Thyroid gland (tissue), 4 donors: ENCODE measurements at regions not wholly inside any gene's neighbourhood (a gene's known extent, or its start where the extent isn't known, plus 50 kb on each side); places are given as distances from the start of the nearest gene placed in this dataset.

Source experiments
- DNase-seq, 2 donors: peaks; one replicate each; pipeline ENCODE4 v3.0.0-alpha.2; 2019
- H3K27ac ChIP-seq, 3 donors: fragments of 200-600 bp; sonication (generic); 1 replicate in 2 of 3; 2 replicates in 1 of 3; pipeline ENCODE4 v1.5.1; 2016 to 2019; ENCODE audit warnings: mild to moderate bottlenecking in 1 of 3, moderate library complexity in 1 of 3
- H3K27me3 ChIP-seq: fragments of 200-600 bp; sonication (generic); one replicate; pipeline ENCODE4 v1.5.1; 2019
- H3K36me3 ChIP-seq, 2 donors: fragments of 200-600 bp; sonication (generic); one replicate each; pipeline ENCODE4 v1.5.1; 2016 to 2019
- H3K4me1 ChIP-seq, 2 donors: fragments of 200-600 bp; sonication (generic); one replicate each; pipeline ENCODE4 v1.5.1; 2017 to 2019
- H3K4me3 ChIP-seq, 3 donors: fragments of 200-600 bp; sonication (generic); replicated peaks in 1 of 3; 1 replicate in 2 of 3; 2 replicates in 1 of 3; pipeline ENCODE4 v1.5.1; 2016; ENCODE audit warnings: mild to moderate bottlenecking in 1 of 3
- H3K9me3 ChIP-seq: fragments of 200-600 bp; sonication (generic); one replicate; pipeline ENCODE4 v1.5.1; 2017
- CTCF ChIP-seq, 6 experiments: fragments of 200-600 bp in 3 of 6; fragments of 450-650 bp in 3 of 6; sonication (generic) in 3 of 6; IDR thresholded peaks; one replicate each; pipeline ENCODE4 v1.5.1; 2016 to 2019; ENCODE audit warnings: antibody characterized with exemption in 6 of 6, mild to moderate bottlenecking in 2 of 6, inconsistent platforms in 1 of 6, moderate library complexity in 1 of 6
- POLR2A ChIP-seq, 2 donors: fragments of 450-650 bp; IDR thresholded peaks; one replicate each; pipeline ENCODE4 v1.6.1; 2017; ENCODE audit warnings: antibody characterized with exemption in 2 of 2, mild to moderate bottlenecking in 2 of 2, moderate library complexity in 1 of 2
- WGBS, 2 donors: methylation state at CpG; one replicate each; pipeline ENCODE4 v1.1.5; 2017; 5-methylcytosine and 5-hydroxymethylcytosine counted together
- intact Hi-C: fragments of 100-400 bp; cut with DNase I; formaldehyde crosslinking; loops from one replicate; pipeline ENCODE4 v1.15.1; 2023

GRCh38 chr1:208637181-208637580 lies 393.0 kb upstream of the PLXNA2 start:
- intact Hi-C loops: no loop called here
- H3K9me3 ChIP-seq: no peaks in the 10 kb centered on the region
- no peaks in the 10 kb centered on the region for H3K4me1 ChIP-seq
- no peaks in the 10 kb centered on the region for H3K27me3 ChIP-seq
- H3K4me3 ChIP-seq: no peak overlapping the region
- DNase-seq: no peak
- TF ChIP-seq CTCF (IDR thresholded peaks at IDR 0.05) (no peak), POLR2A (IDR thresholded peaks at IDR 0.05) (no peak)
- WGBS, 2 donors: 71 to 78% methylated on average over 3 of the region's 3 CpGs
- no peak overlapping the region for H3K27ac ChIP-seq
- no peaks in the 10 kb centered on the region for H3K36me3 ChIP-seq

GRCh38 chr1:208639382-208639781 lies 395.2 kb upstream of the PLXNA2 start:
- H3K36me3 ChIP-seq: no peaks in the 10 kb centered on the region
- no peak for TF ChIP-seq POLR2A (IDR thresholded peaks at IDR 0.05)
- TF ChIP-seq CTCF (IDR thresholded peaks at IDR 0.05): no peak
- intact Hi-C loops: no loop called here
- no peak overlapping the region for H3K27ac ChIP-seq
- no peaks in the 10 kb centered on the region for H3K27me3 ChIP-seq
- no peak for DNase-seq
- H3K4me3 ChIP-seq: no peak overlapping the region
- no peaks in the 10 kb centered on the region for H3K4me1 ChIP-seq
- WGBS, 2 donors: 92 to 94% methylated on average over 2 of the region's 2 CpGs
- no peaks in the 10 kb centered on the region for H3K9me3 ChIP-seq

GRCh38 chr1:208640295-208640694 lies 396.1 kb upstream of the PLXNA2 start:
- H3K4me3 ChIP-seq: no peak overlapping the region
- no peaks in the 10 kb centered on the region for H3K36me3 ChIP-seq
- H3K27me3 ChIP-seq: no peaks in the 10 kb centered on the region
- H3K4me1 ChIP-seq: no peaks in the 10 kb centered on the region
- no peak for TF ChIP-seq CTCF (IDR thresholded peaks at IDR 0.05)
- no peak overlapping the region for H3K27ac ChIP-seq
- H3K9me3 ChIP-seq: no peaks in the 10 kb centered on the region
- intact Hi-C loops: no loop called here
- 91 to 93% methylated on average over 5 of the region's 5 CpGs for WGBS, 2 donors
- DNase-seq: no peak

GRCh38 chr1:208641579-208642280 lies 397.5 kb upstream of the PLXNA2 start:
- 85% methylated on average over 4 of the region's 4 CpGs for WGBS, 2 donors
- TF ChIP-seq CTCF (IDR thresholded peaks at IDR 0.05) (no peak), POLR2A (IDR thresholded peaks at IDR 0.05) (no peak)
- no peaks in the 10 kb centered on the region for H3K27me3 ChIP-seq
- no peak overlapping the region for H3K4me3 ChIP-seq
- no peaks in the 10 kb centered on the region for H3K4me1 ChIP-seq
- intact Hi-C loops: no loop called here
- H3K27ac ChIP-seq: no peak overlapping the region
- H3K9me3 ChIP-seq: no peaks in the 10 kb centered on the region
- H3K36me3 ChIP-seq: no peaks in the 10 kb centered on the region
- DNase-seq: no peak

GRCh38 chr1:208643005-208643597 lies 398.9 kb upstream of the PLXNA2 start:
- 73 to 78% methylated on average over 7 of the region's 7 CpGs for WGBS, 2 donors
- H3K9me3 ChIP-seq: no peaks in the 10 kb centered on the region
- no peak for DNase-seq
- H3K27me3 ChIP-seq: no peaks in the 10 kb centered on the region
- TF ChIP-seq POLR2A (IDR thresholded peaks at IDR 0.05): no peak
- no peak for TF ChIP-seq CTCF (IDR thresholded peaks at IDR 0.05)
- no peak overlapping the region for H3K4me3 ChIP-seq
- no peak overlapping the region for H3K27ac ChIP-seq
- intact Hi-C loops: no loop called here
- no peaks in the 10 kb centered on the region for H3K4me1 ChIP-seq
- H3K36me3 ChIP-seq: no peaks in the 10 kb centered on the region
